Activated CD4-positive, alpha-beta T cell treated with anti-CD3 and anti-CD28 coated beads, Interleukin-2, amount 10 ng/mL, durations not matched to agents 7 days and 5 days (primary cell): ENCODE measurements at regions not wholly inside any gene's neighbourhood (a gene's known extent, or its start where the extent isn't known, plus 50 kb on each side); places are given as distances from the start of the nearest gene placed in this dataset.

Experiments
- CTCF ChIA-PET: fragments of 350-600 bp; sonication (Branson Sonifier 250); formaldehyde crosslinking; loops from one replicate; lab custom pipeline; 2021; ENCODE audit warnings: antibody characterized with exemption; lab: Charles Lee
- POLR2A ChIA-PET: fragments of 350-600 bp; sonication (Branson Sonifier 250); formaldehyde crosslinking; loops from one replicate; lab custom pipeline; 2021; ENCODE audit warnings: antibody characterized with exemption; lab: Charles Lee
- DNase-seq: peaks from one replicate; pipeline ENCODE4 v3.0.0-alpha.2; 2020
- H3K27ac Mint-ChIP-seq: one replicate; pipeline ENCODE4 v1.8.0; 2021; ENCODE audit warnings: mild to moderate bottlenecking, moderate library complexity, mixed read lengths
- H3K27me3 Mint-ChIP-seq: one replicate; pipeline ENCODE4 v1.8.0; 2021; ENCODE audit warnings: mixed read lengths
- H3K36me3 Mint-ChIP-seq: one replicate; pipeline ENCODE4 v1.8.0; 2021; ENCODE audit warnings: low read depth, mixed read lengths
- H3K4me1 Mint-ChIP-seq: one replicate; pipeline ENCODE4 v1.8.0; 2021; ENCODE audit warnings: mixed read lengths
- H3K4me3 Mint-ChIP-seq: one replicate; pipeline ENCODE4 v1.8.0; 2021; ENCODE audit warnings: mild to moderate bottlenecking, moderate library complexity, mixed read lengths
- H3K9me3 Mint-ChIP-seq: one replicate; pipeline ENCODE4 v1.8.0; 2021; ENCODE audit warnings: mixed read lengths

DNA sequence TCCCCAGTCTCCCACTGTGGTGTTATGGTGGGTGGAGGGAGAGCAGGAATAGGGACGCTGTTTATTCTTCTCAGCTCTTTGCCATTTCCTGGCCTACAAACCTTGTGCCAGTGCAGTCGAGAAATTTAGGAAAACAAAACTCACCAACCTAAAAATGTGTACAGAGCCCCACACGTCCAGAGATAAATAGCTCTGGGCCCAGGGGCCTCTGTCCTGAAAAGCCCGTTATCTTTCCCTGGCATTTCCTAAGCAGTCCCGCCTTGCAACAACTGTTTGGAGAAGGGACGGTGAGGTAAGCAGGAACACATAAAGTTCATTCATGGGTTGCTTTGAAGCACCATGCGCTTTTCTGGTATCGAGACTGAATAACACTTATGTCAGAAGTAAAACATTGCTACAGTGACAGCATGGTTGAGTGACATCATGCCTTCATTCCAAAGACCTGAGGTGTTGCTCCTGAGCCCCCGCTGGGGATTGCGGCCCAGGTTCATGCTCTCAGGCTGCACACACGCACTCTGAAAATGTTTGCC is 80.1 kb upstream of the NXT1 start:
- ChIA-PET POLR2A (no interaction called here), CTCF (no interaction called here)
- no peaks in the 10 kb centered on the region for H3K27me3 Mint-ChIP-seq
- no peak overlapping the region for H3K27ac Mint-ChIP-seq
- no peaks in the 10 kb centered on the region for H3K4me1 Mint-ChIP-seq
- H3K9me3 Mint-ChIP-seq: peaks cover 8% of the 10 kb centered on the region
- no peak overlapping the region for H3K4me3 Mint-ChIP-seq
- DNase-seq: no peak
- H3K36me3 Mint-ChIP-seq: no peaks in the 10 kb centered on the region

DNA sequence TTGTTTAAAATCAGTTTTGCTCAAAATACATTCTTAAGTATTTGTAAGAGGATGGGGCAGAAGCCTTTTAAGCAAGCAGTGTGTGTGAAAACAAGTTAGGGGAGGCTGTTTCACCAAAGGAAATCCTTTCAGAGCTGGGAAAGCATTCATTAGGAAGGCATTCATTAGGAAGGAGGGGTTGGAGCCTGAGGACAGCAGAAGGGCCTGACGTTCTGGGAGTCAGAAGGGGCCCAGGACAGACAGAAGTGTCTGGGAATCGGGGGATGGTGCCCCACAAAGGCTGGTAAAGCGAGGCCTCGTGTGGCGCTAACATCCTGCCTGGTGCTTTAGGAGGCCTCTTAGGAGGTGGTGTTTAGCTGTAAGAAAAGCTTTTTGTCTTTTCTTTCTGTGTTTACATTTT is 80.6 kb upstream of the NXT1 start:
- no peak for DNase-seq
- CTCF ChIA-PET: no interaction called here
- Mint-ChIP-seq H3K36me3 (no peaks in the 10 kb centered on the region), H3K27ac (no peak overlapping the region), H3K4me1 (no peaks in the 10 kb centered on the region), H3K9me3 (peaks cover 10% of the 10 kb centered on the region), H3K27me3 (no peaks in the 10 kb centered on the region), H3K4me3 (no peak overlapping the region)
- POLR2A ChIA-PET: no interaction called here

- DNase-seq: no peak
- H3K27ac Mint-ChIP-seq: no peak overlapping the region
- no peaks in the 10 kb centered on the region for H3K27me3 Mint-ChIP-seq
- ChIA-PET POLR2A (no interaction called here), CTCF (no interaction called here)
- no peak overlapping the region for H3K4me3 Mint-ChIP-seq
- peaks cover 10% of the 10 kb centered on the region for H3K9me3 Mint-ChIP-seq
- H3K4me1 Mint-ChIP-seq: no peaks in the 10 kb centered on the region
- no peaks in the 10 kb centered on the region for H3K36me3 Mint-ChIP-seq
These were observed 81.7 kb upstream of the NXT1 start for GRCh38 chr20:23268792-23269354.

DNA sequence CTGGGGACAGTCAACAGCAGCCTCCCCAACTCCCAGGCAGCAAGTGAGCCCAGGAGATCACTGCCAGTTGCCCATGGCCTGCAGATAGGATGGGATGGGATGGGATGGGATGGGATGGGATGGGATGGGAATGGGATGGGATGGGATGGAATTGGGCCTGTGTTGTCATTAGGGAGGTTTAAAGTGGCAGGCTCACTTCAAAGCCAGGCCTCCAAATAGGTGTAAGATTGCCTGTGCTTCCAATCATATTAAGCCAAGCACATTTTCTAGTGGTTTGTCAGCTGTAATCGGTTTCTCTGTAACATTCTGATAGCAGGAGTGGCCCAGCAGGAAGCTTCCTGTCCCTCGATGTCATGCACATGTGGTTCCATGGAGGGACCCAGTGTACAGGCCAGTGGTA is 82.7 kb upstream of the NXT1 start:
- CTCF ChIA-PET: no interaction called here
- H3K36me3 Mint-ChIP-seq: no peaks in the 10 kb centered on the region
- DNase-seq: no peak
- H3K27ac Mint-ChIP-seq: no peak overlapping the region
- peaks cover 10% of the 10 kb centered on the region for H3K9me3 Mint-ChIP-seq
- H3K4me3 Mint-ChIP-seq: no peak overlapping the region
- POLR2A ChIA-PET: no interaction called here
- no peaks in the 10 kb centered on the region for H3K4me1 Mint-ChIP-seq
- H3K27me3 Mint-ChIP-seq: no peaks in the 10 kb centered on the region

- Mint-ChIP-seq H3K4me3 (no peak overlapping the region), H3K36me3 (no peaks in the 10 kb centered on the region), H3K9me3 (peaks cover 10% of the 10 kb centered on the region), H3K4me1 (no peaks in the 10 kb centered on the region), H3K27me3 (no peaks in the 10 kb centered on the region), H3K27ac (no peak overlapping the region)
- ChIA-PET POLR2A (no interaction called here), CTCF (interaction anchor here (1.0 kb wide), 1 partner anchor 15 kb away, joined by 3 read pairs; no protein-coding TSS in a partner anchor)
- no peak for DNase-seq
These were observed 83.8 kb upstream of the NXT1 start for GRCh38 chr20:23266530-23267398.

GRCh38 chr20:23265226-23265625 is 85.4 kb upstream of the NXT1 start:
- Mint-ChIP-seq H3K27ac (no peak overlapping the region), H3K27me3 (no peaks in the 10 kb centered on the region), H3K9me3 (peaks cover 10% of the 10 kb centered on the region), H3K36me3 (no peaks in the 10 kb centered on the region), H3K4me3 (no peak overlapping the region), H3K4me1 (no peaks in the 10 kb centered on the region)
- DNase-seq: no peak
- POLR2A ChIA-PET: no interaction called here
- CTCF ChIA-PET: no interaction called here

DNA sequence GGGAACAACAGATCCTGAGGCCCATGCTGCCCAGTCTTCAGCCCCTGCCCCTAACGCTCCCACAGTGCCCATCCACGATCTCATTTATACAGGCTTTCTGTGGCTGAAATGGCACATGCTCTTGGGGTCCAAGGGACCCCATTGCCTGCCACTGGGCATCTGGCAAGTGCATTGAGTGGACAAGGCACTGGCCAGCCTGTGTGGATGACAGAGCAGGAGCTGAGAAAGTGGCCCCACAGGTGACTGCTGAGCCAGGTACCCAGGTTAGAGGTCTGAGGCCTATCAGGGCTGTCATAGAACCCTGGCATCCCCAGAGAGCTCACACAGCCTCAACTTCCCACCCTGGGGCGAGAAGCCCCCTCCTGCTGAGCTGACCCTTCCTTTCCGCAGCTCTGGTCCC is 86.0 kb upstream of the NXT1 start:
- H3K27ac Mint-ChIP-seq: no peak overlapping the region
- CTCF ChIA-PET: no interaction called here
- POLR2A ChIA-PET: no interaction called here
- H3K4me1 Mint-ChIP-seq: no peaks in the 10 kb centered on the region
- H3K36me3 Mint-ChIP-seq: no peaks in the 10 kb centered on the region
- no peak for DNase-seq
- no peaks in the 10 kb centered on the region for H3K27me3 Mint-ChIP-seq
- no peak overlapping the region for H3K4me3 Mint-ChIP-seq
- H3K9me3 Mint-ChIP-seq: peaks cover 10% of the 10 kb centered on the region

DNA sequence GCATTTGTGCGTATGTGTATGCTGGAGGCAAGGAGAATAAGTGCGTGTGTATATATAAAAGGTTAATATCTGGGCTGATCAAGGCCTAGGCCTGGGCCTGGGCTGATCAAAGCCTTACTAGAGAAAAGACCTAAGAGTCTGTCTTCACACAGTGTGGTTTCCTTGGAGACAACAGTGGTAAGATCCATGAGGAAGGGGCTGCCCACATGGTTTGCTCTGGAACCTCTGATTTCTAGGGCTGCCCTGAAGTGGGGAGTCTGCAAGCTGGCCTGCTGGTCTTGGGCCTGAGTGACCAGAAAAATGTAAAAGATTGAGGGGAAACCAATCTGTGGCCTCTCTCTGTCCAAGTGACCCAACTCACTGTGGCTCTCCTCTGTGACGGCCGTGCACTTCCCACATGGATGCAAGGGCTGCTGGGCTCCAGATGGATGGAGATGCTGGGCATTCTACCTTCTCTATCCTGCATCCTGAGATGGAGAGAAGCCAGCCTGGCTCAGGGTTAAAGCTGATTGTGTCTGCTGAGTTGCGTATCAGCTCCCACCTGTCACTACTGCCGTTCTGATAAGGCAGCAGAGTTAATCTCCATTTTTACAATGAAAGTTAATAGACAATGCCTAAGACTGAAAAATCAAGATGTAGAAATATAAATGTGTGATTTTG is 90.3 kb upstream of the NXT1 start:
- H3K27ac Mint-ChIP-seq: no peak overlapping the region
- no peaks in the 10 kb centered on the region for H3K36me3 Mint-ChIP-seq

DNA sequence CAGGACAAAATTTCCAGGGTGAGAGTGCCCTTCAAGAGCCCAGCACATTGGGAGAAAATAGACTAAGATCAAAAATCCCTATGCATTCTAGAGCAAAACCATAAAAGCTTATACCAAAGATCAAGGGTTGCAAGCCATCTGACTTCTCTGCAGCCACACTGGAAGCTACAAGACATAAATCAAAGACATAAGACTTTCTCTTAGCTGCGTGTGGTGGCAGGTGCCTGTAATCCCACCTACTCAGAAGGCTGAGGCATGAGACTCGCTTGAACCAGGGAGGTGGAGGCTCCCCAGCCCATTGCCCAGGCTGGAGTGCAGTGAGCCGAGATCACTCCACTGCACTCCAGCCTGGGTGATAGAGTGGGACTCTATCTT is 91.9 kb upstream of the NXT1 start:
- Mint-ChIP-seq H3K4me3 (no peak overlapping the region), H3K9me3 (no peaks in the 10 kb centered on the region), H3K27me3 (no peaks in the 10 kb centered on the region), H3K4me1 (peaks cover 3% of the 10 kb centered on the region), H3K27ac (no peak overlapping the region), H3K36me3 (no peaks in the 10 kb centered on the region)
- CTCF ChIA-PET: no interaction called here
- DNase-seq: no peak
- POLR2A ChIA-PET: no interaction called here

More for the DNA sequence above, 90.3 kb upstream of the NXT1 start:
- H3K4me1 Mint-ChIP-seq: peaks cover 3% of the 10 kb centered on the region
- ChIA-PET POLR2A (no interaction called here), CTCF (no interaction called here)
- no peaks in the 10 kb centered on the region for H3K27me3 Mint-ChIP-seq
- no peak overlapping the region for H3K4me3 Mint-ChIP-seq
- H3K9me3 Mint-ChIP-seq: peaks cover 2% of the 10 kb centered on the region
- no peak for DNase-seq

GRCh38 chr20:23257848-23258746 is 92.5 kb upstream of the NXT1 start:
- no peaks in the 10 kb centered on the region for H3K9me3 Mint-ChIP-seq
- ChIA-PET CTCF (no interaction called here), POLR2A (no interaction called here)
- H3K27me3 Mint-ChIP-seq: no peaks in the 10 kb centered on the region
- peaks cover 3% of the 10 kb centered on the region for H3K4me1 Mint-ChIP-seq
- DNase-seq: no peak
- H3K27ac Mint-ChIP-seq: no peak overlapping the region
- no peak overlapping the region for H3K4me3 Mint-ChIP-seq
- H3K36me3 Mint-ChIP-seq: no peaks in the 10 kb centered on the region

GRCh38 chr20:23257106-23257761 is 93.4 kb upstream of the NXT1 start:
- no peaks in the 10 kb centered on the region for H3K36me3 Mint-ChIP-seq
- H3K27me3 Mint-ChIP-seq: no peaks in the 10 kb centered on the region
- POLR2A ChIA-PET: no interaction called here
- H3K4me1 Mint-ChIP-seq: peaks cover 3% of the 10 kb centered on the region
- DNase-seq: no peak
- CTCF ChIA-PET: no interaction called here
- H3K9me3 Mint-ChIP-seq: no peaks in the 10 kb centered on the region
- H3K4me3 Mint-ChIP-seq: no peak overlapping the region
- H3K27ac Mint-ChIP-seq: no peak overlapping the region

DNA sequence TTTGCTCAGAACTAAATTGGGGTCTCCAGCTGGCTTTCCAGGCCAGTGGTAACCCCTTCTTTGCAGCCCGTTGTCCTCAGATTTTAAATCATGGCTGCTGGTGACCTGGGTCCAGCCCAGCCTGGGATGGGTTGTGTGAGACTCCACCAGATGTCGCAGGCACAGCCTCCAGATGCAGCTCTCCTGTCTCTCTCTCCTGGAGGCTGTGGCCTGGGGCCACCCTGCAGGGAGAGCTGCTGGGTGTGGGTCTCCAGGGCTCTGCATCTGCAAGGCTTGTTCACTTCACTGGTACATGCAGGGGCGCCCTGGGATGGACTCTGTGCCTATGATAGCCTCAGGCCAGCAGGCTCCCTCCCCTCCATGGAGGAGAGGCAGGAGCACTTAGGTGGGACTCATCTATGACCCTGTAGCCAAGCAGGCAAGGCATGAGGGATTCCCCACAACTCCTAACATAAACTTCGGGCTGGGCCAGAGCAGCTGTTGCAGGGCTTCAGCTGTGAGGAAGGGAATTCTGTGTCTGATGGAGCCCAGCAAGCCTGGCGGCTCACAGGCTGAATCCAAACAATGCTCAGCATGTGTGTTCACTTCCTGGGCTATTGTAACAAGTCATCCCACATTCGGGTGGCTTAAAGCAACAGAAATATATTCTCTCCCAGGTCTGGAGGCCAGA is 94.7 kb upstream of the NXT1 start:
- no peaks in the 10 kb centered on the region for H3K27me3 Mint-ChIP-seq
- H3K4me3 Mint-ChIP-seq: no peak overlapping the region
- ChIA-PET CTCF (no interaction called here), POLR2A (no interaction called here)
- no peaks in the 10 kb centered on the region for H3K36me3 Mint-ChIP-seq
- H3K4me1 Mint-ChIP-seq: peaks cover 3% of the 10 kb centered on the region
- no peak overlapping the region for H3K27ac Mint-ChIP-seq
- no peaks in the 10 kb centered on the region for H3K9me3 Mint-ChIP-seq
- DNase-seq: no peak
